Testis (tissue), 2 donors: ENCODE measurements at regions not wholly inside any gene's neighbourhood (a gene's known extent, or its start where the extent isn't known, plus 50 kb on each side); places are given as distances from the start of the nearest gene placed in this dataset.

ENCODE experiments used
- POLR2A ChIP-seq: fragments of 450-650 bp; IDR thresholded peaks from one replicate; pipeline ENCODE4 v1.6.1; 2017; ENCODE audit warnings: antibody characterized with exemption, mild to moderate bottlenecking, moderate library complexity
- TF ChIP-seq, protein P1 (sequence below), 3 experiments: fragments of 450-650 bp in 2 of 3; fragments of 200-600 bp in 1 of 3; sonication (generic) in 1 of 3; IDR thresholded peaks; one replicate each; pipeline ENCODE4 v1.5.1; 2016 to 2019; ENCODE audit warnings: antibody characterized with exemption in 3 of 3, mild to moderate bottlenecking in 2 of 3, moderate library complexity in 1 of 3

GRCh38 chr3:124276133-124276532, 284.2 kb upstream of the ROPN1 start:
- TF ChIP-seq, protein P1, sequence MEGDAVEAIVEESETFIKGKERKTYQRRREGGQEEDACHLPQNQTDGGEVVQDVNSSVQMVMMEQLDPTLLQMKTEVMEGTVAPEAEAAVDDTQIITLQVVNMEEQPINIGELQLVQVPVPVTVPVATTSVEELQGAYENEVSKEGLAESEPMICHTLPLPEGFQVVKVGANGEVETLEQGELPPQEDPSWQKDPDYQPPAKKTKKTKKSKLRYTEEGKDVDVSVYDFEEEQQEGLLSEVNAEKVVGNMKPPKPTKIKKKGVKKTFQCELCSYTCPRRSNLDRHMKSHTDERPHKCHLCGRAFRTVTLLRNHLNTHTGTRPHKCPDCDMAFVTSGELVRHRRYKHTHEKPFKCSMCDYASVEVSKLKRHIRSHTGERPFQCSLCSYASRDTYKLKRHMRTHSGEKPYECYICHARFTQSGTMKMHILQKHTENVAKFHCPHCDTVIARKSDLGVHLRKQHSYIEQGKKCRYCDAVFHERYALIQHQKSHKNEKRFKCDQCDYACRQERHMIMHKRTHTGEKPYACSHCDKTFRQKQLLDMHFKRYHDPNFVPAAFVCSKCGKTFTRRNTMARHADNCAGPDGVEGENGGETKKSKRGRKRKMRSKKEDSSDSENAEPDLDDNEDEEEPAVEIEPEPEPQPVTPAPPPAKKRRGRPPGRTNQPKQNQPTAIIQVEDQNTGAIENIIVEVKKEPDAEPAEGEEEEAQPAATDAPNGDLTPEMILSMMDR (IDR thresholded peaks at IDR 0.05), result no peak
- no peak for TF ChIP-seq POLR2A
